ENCODE measurements at regions not wholly inside any gene's neighbourhood (a gene's known extent, or its start where the extent isn't known, plus 50 kb on each side); places are given as distances from the start of the nearest gene placed in this dataset.
"Not testable (repeated sequence)": the region's sequence is repeated elsewhere in the genome, so short reads cannot be mapped to it uniquely, and the experiment has no call there.

DNA sequence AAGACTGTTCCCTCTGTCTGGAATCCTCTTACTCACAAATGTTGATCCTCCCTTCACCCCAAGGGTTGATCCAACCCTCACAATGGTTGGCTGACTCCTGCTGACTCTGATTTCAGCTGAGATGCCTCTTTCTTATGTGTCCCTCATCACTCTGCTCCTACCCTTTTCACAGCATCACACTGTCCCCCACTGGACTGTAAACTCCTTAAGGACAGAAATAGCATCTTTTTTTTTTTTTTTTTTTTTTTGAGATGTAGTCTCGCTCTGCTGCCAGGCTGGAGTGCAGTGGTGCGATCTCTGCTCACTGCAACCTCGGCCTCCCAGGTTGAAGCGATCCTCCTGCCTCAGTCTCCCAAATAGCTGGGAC is 97.9 kb upstream of the SYT6 start:
- Mint-ChIP-seq H3K4me1 (ENCODE audit: low read depth) (peaks cover 7% of the 10 kb centered on the region), H3K27me3 (no peaks in the 10 kb centered on the region), H3K9me3 (peaks cover 5% of the 10 kb centered on the region), H3K36me3 (ENCODE audit: low read depth) (peaks cover 2% of the 10 kb centered on the region), H3K27ac (no peak overlapping the region), H3K4me3 (no peak overlapping the region)
- CTCF ChIA-PET, result interaction anchor here (2.6 kb wide), 1 partner anchor 31 kb away, joined by 7 read pairs; no protein-coding TSS in a partner anchor
- POLR2A ChIA-PET, result no interaction called here
- DNase-seq (no peak), ATAC-seq (no peak)
- intact Hi-C loops (cut with micrococcal nuclease), result no loop called here
- TF ChIP-seq, protein P1, sequence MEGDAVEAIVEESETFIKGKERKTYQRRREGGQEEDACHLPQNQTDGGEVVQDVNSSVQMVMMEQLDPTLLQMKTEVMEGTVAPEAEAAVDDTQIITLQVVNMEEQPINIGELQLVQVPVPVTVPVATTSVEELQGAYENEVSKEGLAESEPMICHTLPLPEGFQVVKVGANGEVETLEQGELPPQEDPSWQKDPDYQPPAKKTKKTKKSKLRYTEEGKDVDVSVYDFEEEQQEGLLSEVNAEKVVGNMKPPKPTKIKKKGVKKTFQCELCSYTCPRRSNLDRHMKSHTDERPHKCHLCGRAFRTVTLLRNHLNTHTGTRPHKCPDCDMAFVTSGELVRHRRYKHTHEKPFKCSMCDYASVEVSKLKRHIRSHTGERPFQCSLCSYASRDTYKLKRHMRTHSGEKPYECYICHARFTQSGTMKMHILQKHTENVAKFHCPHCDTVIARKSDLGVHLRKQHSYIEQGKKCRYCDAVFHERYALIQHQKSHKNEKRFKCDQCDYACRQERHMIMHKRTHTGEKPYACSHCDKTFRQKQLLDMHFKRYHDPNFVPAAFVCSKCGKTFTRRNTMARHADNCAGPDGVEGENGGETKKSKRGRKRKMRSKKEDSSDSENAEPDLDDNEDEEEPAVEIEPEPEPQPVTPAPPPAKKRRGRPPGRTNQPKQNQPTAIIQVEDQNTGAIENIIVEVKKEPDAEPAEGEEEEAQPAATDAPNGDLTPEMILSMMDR (IDR thresholded peaks at IDR 0.05), result no peak

DNA sequence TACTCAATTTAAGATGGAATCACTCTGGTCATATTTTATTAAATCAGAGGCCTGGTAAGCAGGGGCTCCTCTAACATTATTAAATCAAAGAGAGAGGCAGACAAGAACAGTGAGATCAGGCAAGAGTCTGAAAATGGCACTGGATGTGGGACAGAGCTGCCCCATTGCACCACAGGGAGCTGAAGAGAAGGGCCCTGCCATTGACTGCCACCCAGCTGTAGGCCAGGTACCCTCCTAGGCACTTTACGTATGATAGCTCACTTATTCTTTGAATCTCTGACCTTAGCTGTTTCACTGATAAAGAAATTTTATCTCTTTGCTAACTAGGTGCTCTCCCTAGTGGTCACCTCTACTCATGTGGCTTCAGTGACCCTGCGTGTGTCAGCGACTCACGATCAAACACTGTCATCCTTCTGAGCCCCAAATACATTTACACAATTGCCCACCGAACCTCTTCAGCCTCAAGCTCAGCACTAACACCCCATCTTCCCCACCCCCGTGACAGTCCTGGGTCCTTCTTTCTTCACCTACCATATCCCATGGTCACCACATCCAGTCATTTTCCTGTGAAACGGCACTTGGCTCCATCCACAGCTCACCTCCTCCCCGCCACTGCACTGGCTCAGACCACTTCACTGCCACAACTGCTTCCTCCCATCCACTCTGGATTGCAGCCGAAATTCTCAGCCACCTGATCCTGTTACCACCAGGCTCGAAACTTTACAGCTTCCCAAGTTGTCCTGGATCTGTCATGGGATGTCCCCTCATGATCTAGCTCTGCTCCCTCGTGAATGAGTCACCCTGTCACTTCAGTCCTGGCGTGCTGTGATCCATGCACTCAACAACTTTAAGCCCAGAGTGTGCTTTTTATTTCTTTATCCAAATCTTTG is 97.3 kb upstream of the SYT6 start:
- Mint-ChIP-seq H3K27ac (no peak overlapping the region), H3K4me1 (ENCODE audit: low read depth) (peaks cover 7% of the 10 kb centered on the region), H3K4me3 (no peak overlapping the region), H3K36me3 (ENCODE audit: low read depth) (peaks cover 2% of the 10 kb centered on the region), H3K9me3 (peaks cover 5% of the 10 kb centered on the region), H3K27me3 (no peaks in the 10 kb centered on the region)
- TF ChIP-seq, protein P1 (IDR thresholded peaks at IDR 0.05), result no peak
- intact Hi-C loops (cut with micrococcal nuclease), result no loop called here
- ChIA-PET CTCF (interaction anchor here (2.6 kb wide), 1 partner anchor 32 kb away, joined by 7 read pairs; no protein-coding TSS in a partner anchor), POLR2A (no interaction called here)
- ATAC-seq, result no peak
- no peak for DNase-seq

DNA sequence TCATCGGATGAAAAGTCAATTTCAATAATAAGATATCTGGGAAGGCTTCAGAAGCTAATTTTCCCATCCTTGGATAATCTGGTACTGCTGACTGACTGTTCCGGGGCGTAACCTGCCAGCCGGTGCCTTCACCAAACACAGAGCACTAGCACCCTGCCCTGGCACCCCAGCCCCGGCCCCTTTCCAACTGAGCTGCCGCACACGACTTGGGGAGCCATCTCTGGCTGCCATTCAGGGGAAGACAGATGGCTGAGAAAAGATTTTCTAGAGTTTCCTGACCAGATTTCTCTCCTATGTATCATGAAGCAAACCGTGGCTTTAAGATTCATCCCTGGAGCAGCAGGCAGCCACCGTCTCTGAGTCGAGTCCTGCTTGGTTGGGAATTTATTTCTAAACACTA is 96.0 kb upstream of the SYT6 start:
- TF ChIP-seq, protein P1 (IDR thresholded peaks at IDR 0.05), result no peak
- H3K36me3 Mint-ChIP-seq (ENCODE audit: low read depth), result peaks cover 2% of the 10 kb centered on the region
- ChIA-PET CTCF (no interaction called here), POLR2A (no interaction called here)
- H3K4me1 Mint-ChIP-seq (ENCODE audit: low read depth), result peaks cover 7% of the 10 kb centered on the region
- DNase-seq (no peak), ATAC-seq (no peak)
- H3K27ac Mint-ChIP-seq, result no peak overlapping the region
- no peaks in the 10 kb centered on the region for H3K27me3 Mint-ChIP-seq
- no peak overlapping the region for H3K4me3 Mint-ChIP-seq
- intact Hi-C loops (cut with micrococcal nuclease), result no loop called here
- H3K9me3 Mint-ChIP-seq, result peaks cover 2% of the 10 kb centered on the region

- POLR2A ChIA-PET, result no interaction called here
Measured at GRCh38 chr1:114248162-114248561, 94.5 kb upstream of the SYT6 start.

DNA sequence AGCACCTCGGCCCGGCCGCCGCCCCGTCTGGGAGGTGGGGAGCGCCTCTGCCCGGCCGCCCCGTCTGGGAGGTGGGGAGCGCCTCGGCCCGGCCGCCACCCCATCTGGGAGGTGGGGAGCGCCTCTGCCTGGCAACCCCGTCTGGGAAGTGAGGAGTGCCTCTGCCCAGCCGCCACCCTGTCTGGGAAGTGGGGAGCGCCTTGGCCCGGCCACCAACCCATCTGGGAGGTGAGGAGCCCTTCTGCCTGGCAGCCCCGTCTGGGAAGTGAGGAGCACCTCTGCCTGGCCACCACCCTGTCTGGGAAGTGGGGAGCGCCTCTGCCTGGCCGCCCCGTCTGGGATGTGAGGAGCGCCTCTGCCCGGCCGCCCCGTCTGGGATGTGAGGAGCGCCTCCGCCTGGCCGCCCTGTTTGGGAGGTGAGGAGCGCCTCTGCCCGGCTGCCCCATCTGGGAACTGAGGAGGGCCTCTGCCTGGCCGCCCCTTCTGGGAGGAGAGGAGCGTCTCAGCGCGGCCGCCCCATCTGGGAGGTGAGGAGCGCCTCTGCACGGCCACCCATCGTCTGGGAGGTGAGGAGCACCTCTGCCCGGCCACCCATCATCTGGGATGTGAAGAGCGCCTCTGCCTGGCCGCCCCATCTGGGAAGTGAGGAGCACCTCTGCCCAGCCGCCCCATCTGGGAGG is 89.0 kb upstream of the SYT6 start:
- H3K4me1 Mint-ChIP-seq (ENCODE audit: low read depth); H3K9me3 Mint-ChIP-seq; POLR2A ChIA-PET; H3K36me3 Mint-ChIP-seq (ENCODE audit: low read depth); intact Hi-C loops (cut with micrococcal nuclease); H3K27ac Mint-ChIP-seq; ATAC-seq; H3K27me3 Mint-ChIP-seq; CTCF ChIA-PET; DNase-seq; H3K4me3 Mint-ChIP-seq: not testable (repeated sequence)

More at GRCh38 chr1:114248162-114248561, 94.5 kb upstream of the SYT6 start:
- Mint-ChIP-seq H3K27me3 (peaks cover 2% of the 10 kb centered on the region), H3K4me1 (ENCODE audit: low read depth) (peaks cover 7% of the 10 kb centered on the region), H3K9me3 (peaks cover 10% of the 10 kb centered on the region), H3K36me3 (ENCODE audit: low read depth) (peaks cover 2% of the 10 kb centered on the region), H3K27ac (no peak overlapping the region), H3K4me3 (no peak overlapping the region)
- TF ChIP-seq, protein P1 (IDR thresholded peaks at IDR 0.05), result no peak
- intact Hi-C loops (cut with micrococcal nuclease), result no loop called here
- CTCF ChIA-PET, result no interaction called here
- ATAC-seq (no peak), DNase-seq (no peak)
